ENCODE measurements at regions not wholly inside any gene's neighbourhood (a gene's known extent, or its start where the extent isn't known, plus 50 kb on each side); places are given as distances from the start of the nearest gene placed in this dataset.

- Histone ChIP-seq H2AFZ (ENCODE audit: low read depth, low read length) (peak overlapping the region; percentile 21; the same call in 1 of the 2 replicates), H3K9me3 (replicated peaks; ENCODE audit: control insufficient read depth, insufficient read depth, low read depth, low read length) (no peaks in the 10 kb centered on the region), H3K9ac (ENCODE audit: insufficient read depth in 1 of 2, low read depth in 2 of 2, low read length in 2 of 2) (no peak overlapping the region), H3K27me3 (ENCODE audit: control insufficient read depth in 2 of 2, insufficient read depth in 2 of 2, low read length in 2 of 2) (no peaks in the 10 kb centered on the region), H3K9me1 (ENCODE audit: control insufficient read depth, insufficient read depth, low read length) (no peaks in the 10 kb centered on the region), H3K79me2 (ENCODE audit: control insufficient read depth, insufficient read depth, low read length) (no peaks in the 10 kb centered on the region), H3K4me3 (no peak overlapping the region), H3K36me3 (ENCODE audit: control insufficient read depth, insufficient read depth, low read length) (no peaks in the 10 kb centered on the region), H3K4me1 (replicated peaks in 1 of 2; ENCODE audit: control insufficient read depth in 2 of 2, insufficient read depth in 2 of 2, low read length in 2 of 2) (peaks cover 7 to 24% of the 10 kb centered on the region in 2 experiments; a peak in 4 of 5 replicates), H3K4me2 (ENCODE audit: insufficient read depth, low read length) (no peak overlapping the region), H4K20me1 (replicated peaks; ENCODE audit: control insufficient read depth, insufficient read depth, low read length) (no peaks in the 10 kb centered on the region), H3K27ac (ENCODE audit: extremely low read depth, low read depth, low read length) (peak overlapping the region; percentile 76; the same call in 1 of the 3 replicates)
- in situ Hi-C loops (cut with MboI) (no loop called here), intact Hi-C loops (cut with micrococcal nuclease) (loop anchor here (5.0 kb wide), 1 partner anchor 113 kb away; the partner anchor contains the start of gene ARRDC4)
- ChIA-PET CTCF (ENCODE audit: low intra/inter-chr PET ratio) (no interaction called here), POLR2A (interaction anchor here (0.5 kb wide), 1 partner anchor 31 kb away, joined by 3 read pairs; no protein-coding TSS in a partner anchor)
- DNase-seq (ENCODE audit: extremely low read depth in 1 of 4, low spot score in 3 of 4): no peak
- BruUV-seq (replicated peaks): no TSS peak
- no peak for ATAC-seq
- no peak for FAIRE-seq
- TF ChIP-seq TAF15 (IDR thresholded peaks at IDR 0.05; ENCODE audit: low read depth, low read length) (no peak), IRF1 (CRISPR knock-in tag; IDR thresholded peaks at IDR 0.05; ENCODE audit: borderline replicate concordance) (no peak), ZNF76 (CRISPR knock-in tag; IDR thresholded peaks at IDR 0.05; ENCODE audit: borderline replicate concordance) (no peak), ESRRA (IDR thresholded peaks at IDR 0.05; ENCODE audit: borderline replicate concordance, low read depth) (no peak), JUNB (CRISPR knock-in tag; conservative IDR thresholded peaks at IDR 0.05) (no peak), ZNF655 (CRISPR knock-in tag; IDR thresholded peaks at IDR 0.05) (no peak)
Measured at GRCh38 chr15:98075441-98075840, 114.9 kb downstream of the ARRDC4 start.
